GM23338 (cell line): ENCODE measurements at regions not wholly inside any gene's neighbourhood (a gene's known extent, or its start where the extent isn't known, plus 50 kb on each side); places are given as distances from the start of the nearest gene placed in this dataset.

Experiments used
- ATAC-seq: fragments of 200-7000 bp; cut with Tn5 transposase; 3 replicates; pipeline ENCODE4 v1.9.1; 2020
- DNase-seq: peaks from one replicate; pipeline ENCODE4 v3.0.0-alpha.2; 2015; ENCODE audit warnings: low spot score
- H2AFZ ChIP-seq: fragments of 200-600 bp; sonication (generic); 2 replicates; pipeline ENCODE4 v1.8.0; 2016; ENCODE audit warnings: antibody characterized with exemption, mild to moderate bottlenecking, moderate library complexity
- H3F3A ChIP-seq: fragments of 200-600 bp; sonication (generic); replicated peaks from 2 replicates; pipeline ENCODE4 v1.8.0; 2017; ENCODE audit warnings: antibody characterized with exemption, mixed run types, low read depth
- H3K27ac ChIP-seq: fragments of 200-600 bp; sonication (generic); 2 replicates; pipeline ENCODE4 v1.6.1; 2016; ENCODE audit warnings: low read depth
- H3K27me3 ChIP-seq: fragments of 200-600 bp; sonication (generic); 2 replicates; pipeline ENCODE4 v1.8.0; 2016; ENCODE audit warnings: mild to moderate bottlenecking, mixed run types, moderate library complexity; ENCODE audit not compliant: insufficient read depth
- H3K36me3 ChIP-seq: fragments of 200-600 bp; sonication (generic); 2 replicates; pipeline ENCODE4 v1.8.0; 2016; ENCODE audit warnings: mild to moderate bottlenecking; ENCODE audit not compliant: insufficient read depth
- H3K4me1 ChIP-seq: fragments of 200-600 bp; sonication (generic); 2 replicates; pipeline ENCODE4 v1.8.0; 2016; ENCODE audit warnings: mild to moderate bottlenecking, moderate library complexity; ENCODE audit not compliant: insufficient read depth
- H3K4me2 ChIP-seq: fragments of 200-600 bp; sonication (generic); 2 replicates; pipeline ENCODE4 v1.7.1; 2017; ENCODE audit warnings: mixed run types
- H3K4me3 ChIP-seq: fragments of 200-600 bp; sonication (generic); 2 replicates; pipeline ENCODE4 v1.6.1; 2016; ENCODE audit warnings: mixed run types
- H3K79me2 ChIP-seq: fragments of 200-600 bp; sonication (generic); replicated peaks from 2 replicates; pipeline ENCODE4 v1.8.0; 2017; ENCODE audit warnings: mild to moderate bottlenecking; ENCODE audit not compliant: insufficient read depth
- H3K9me2 ChIP-seq: fragments of 200-600 bp; sonication (generic); 2 replicates; pipeline ENCODE4 v1.8.0; 2017; ENCODE audit not compliant: insufficient read depth
- H4K20me1 ChIP-seq: fragments of 200-600 bp; sonication (generic); replicated peaks from 2 replicates; pipeline ENCODE4 v1.8.0; 2017; ENCODE audit warnings: mild to moderate bottlenecking; ENCODE audit not compliant: insufficient read depth
- H3K27ac Mint-ChIP-seq: 2 replicates; pipeline ENCODE4 v1.8.0; 2020; ENCODE audit warnings: inconsistent platforms, mild to moderate bottlenecking, moderate library complexity, mixed read lengths
- H3K27me3 Mint-ChIP-seq: 3 replicates; pipeline ENCODE4 v1.8.0; 2022; ENCODE audit warnings: low read depth, mild to moderate bottlenecking, moderate library complexity, mixed read lengths, inconsistent platforms; ENCODE audit not compliant: insufficient read depth, poor library complexity
- H3K36me3 Mint-ChIP-seq: 3 replicates; pipeline ENCODE4 v1.8.0; 2021; ENCODE audit warnings: low read depth, mild to moderate bottlenecking, inconsistent platforms, moderate library complexity, mixed read lengths
- H3K4me1 Mint-ChIP-seq: 3 replicates; pipeline ENCODE4 v1.8.0; 2020; ENCODE audit warnings: mild to moderate bottlenecking, inconsistent platforms, mixed read lengths
- H3K4me3 Mint-ChIP-seq: 3 replicates; pipeline ENCODE4 v1.8.0; 2021; ENCODE audit warnings: moderate library complexity, mild to moderate bottlenecking, inconsistent platforms, mixed read lengths
- H3K9me3 Mint-ChIP-seq: 3 replicates; pipeline ENCODE4 v1.8.0; 2020; ENCODE audit warnings: moderate library complexity, mild to moderate bottlenecking, inconsistent platforms, mixed read lengths
- CREB1 ChIP-seq: fragments of 250-450 bp; sonication (Bioruptor Pico); IDR thresholded peaks from 2 replicates; pipeline ENCODE4 v1.5.0; 2020; ENCODE audit warnings: low read depth, mild to moderate bottlenecking, moderate library complexity
- EZH2 ChIP-seq: fragments of 200-600 bp; sonication (generic); IDR thresholded peaks from one replicate; pipeline ENCODE4 v1.8.0; 2017; ENCODE audit warnings: antibody characterized with exemption, mild to moderate bottlenecking, low read depth; ENCODE audit not compliant: unreplicated experiment
- EZH2phosphoT487 ChIP-seq: fragments of 200-600 bp; sonication (generic); IDR thresholded peaks from one replicate; pipeline ENCODE4 v1.8.1; 2018; ENCODE audit warnings: antibody characterized with exemption; ENCODE audit not compliant: unreplicated experiment
- JUNB ChIP-seq: IDR thresholded peaks from one replicate; pipeline ENCODE4 v1.6.1; 2016; ENCODE audit warnings: antibody characterized with exemption; ENCODE audit not compliant: unreplicated experiment
- NANOG ChIP-seq: IDR thresholded peaks from 2 replicates; pipeline ENCODE4 v1.6.1; 2016; ENCODE audit warnings: antibody characterized with exemption, borderline replicate concordance
- POLR2AphosphoS5 ChIP-seq: IDR thresholded peaks from 2 replicates; pipeline ENCODE4 v1.6.1; 2016; ENCODE audit warnings: antibody characterized with exemption, low read depth
- STAT1 ChIP-seq: IDR thresholded peaks from one replicate; pipeline ENCODE4 v1.6.1; 2016; ENCODE audit warnings: antibody characterized with exemption; ENCODE audit not compliant: unreplicated experiment
- ZNF114 ChIP-seq: fragments of 250-450 bp; sonication (Bioruptor Pico); IDR thresholded peaks from 2 replicates; pipeline ENCODE4 v1.5.0; 2020; ENCODE audit warnings: mild to moderate bottlenecking, moderate library complexity
- ZNF331 ChIP-seq: fragments of 250-450 bp; sonication (Bioruptor Pico); IDR thresholded peaks from 2 replicates; pipeline ENCODE4 v1.5.0; 2020; ENCODE audit warnings: low read depth, mild to moderate bottlenecking, moderate library complexity
- TF ChIP-seq, protein P1 (sequence below), 2 experiments: fragments of 200-600 bp in 1 of 2; sonication (generic) in 1 of 2; conservative IDR thresholded peaks; 2 replicates each; pipeline versions ENCODE4 v1.5.1 to v1.6.1; 2016 to 2017; ENCODE audit warnings: antibody characterized with exemption in 2 of 2, low read depth in 2 of 2, mild to moderate bottlenecking in 2 of 2, moderate library complexity in 1 of 2
- TF ChIP-seq, protein P2 (sequence below): fragments of 250-450 bp; sonication (Bioruptor Pico); IDR thresholded peaks from 2 replicates; pipeline ENCODE4 v1.5.0; 2020; ENCODE audit warnings: mild to moderate bottlenecking, moderate library complexity
- TF ChIP-seq, protein P3 (sequence below): IDR thresholded peaks from 2 replicates; pipeline ENCODE4 v1.6.1; 2016; ENCODE audit warnings: antibody characterized with exemption
- TF ChIP-seq, protein P4 (sequence below): IDR thresholded peaks from one replicate; pipeline ENCODE4 v1.6.1; 2018; ENCODE audit warnings: antibody characterized with exemption; ENCODE audit not compliant: unreplicated experiment

DNA sequence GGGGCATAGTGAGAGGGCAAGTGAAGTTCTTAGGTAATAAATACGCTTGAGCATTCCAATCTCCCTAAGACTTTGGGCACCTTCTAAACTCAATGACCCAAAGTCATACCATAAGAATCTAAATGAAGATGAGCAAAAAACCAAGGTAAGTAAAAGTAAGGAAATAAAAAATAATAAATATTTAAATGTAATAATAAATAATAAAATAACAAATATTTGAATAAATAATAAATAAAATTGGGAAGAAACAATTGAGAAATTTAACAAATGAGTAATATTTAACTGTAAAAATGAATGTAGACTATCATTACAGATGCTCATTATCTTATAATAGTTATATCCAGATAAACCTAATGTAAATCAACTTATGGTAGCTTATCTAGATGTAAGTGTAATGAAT lies 391.7 kb downstream of the WDR72 start:
- H3K9me2 ChIP-seq: no peaks in the 10 kb centered on the region
- no peaks in the 10 kb centered on the region for H3K27me3 Mint-ChIP-seq
- TF ChIP-seq ZNF114 (CRISPR knock-in tag) (no peak), JUNB (no peak), STAT1 (no peak), CREB1 (CRISPR knock-in tag) (no peak), POLR2AphosphoS5 (no peak), ZNF331 (CRISPR knock-in tag) (no peak), EZH2phosphoT487 (no peak), NANOG (no peak), EZH2 (no peak)
- TF ChIP-seq, protein P1, sequence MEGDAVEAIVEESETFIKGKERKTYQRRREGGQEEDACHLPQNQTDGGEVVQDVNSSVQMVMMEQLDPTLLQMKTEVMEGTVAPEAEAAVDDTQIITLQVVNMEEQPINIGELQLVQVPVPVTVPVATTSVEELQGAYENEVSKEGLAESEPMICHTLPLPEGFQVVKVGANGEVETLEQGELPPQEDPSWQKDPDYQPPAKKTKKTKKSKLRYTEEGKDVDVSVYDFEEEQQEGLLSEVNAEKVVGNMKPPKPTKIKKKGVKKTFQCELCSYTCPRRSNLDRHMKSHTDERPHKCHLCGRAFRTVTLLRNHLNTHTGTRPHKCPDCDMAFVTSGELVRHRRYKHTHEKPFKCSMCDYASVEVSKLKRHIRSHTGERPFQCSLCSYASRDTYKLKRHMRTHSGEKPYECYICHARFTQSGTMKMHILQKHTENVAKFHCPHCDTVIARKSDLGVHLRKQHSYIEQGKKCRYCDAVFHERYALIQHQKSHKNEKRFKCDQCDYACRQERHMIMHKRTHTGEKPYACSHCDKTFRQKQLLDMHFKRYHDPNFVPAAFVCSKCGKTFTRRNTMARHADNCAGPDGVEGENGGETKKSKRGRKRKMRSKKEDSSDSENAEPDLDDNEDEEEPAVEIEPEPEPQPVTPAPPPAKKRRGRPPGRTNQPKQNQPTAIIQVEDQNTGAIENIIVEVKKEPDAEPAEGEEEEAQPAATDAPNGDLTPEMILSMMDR (conservative IDR thresholded peaks at IDR 0.05; ENCODE audit: low read depth in 2 of 2): no peak
- TF ChIP-seq, protein P2, sequence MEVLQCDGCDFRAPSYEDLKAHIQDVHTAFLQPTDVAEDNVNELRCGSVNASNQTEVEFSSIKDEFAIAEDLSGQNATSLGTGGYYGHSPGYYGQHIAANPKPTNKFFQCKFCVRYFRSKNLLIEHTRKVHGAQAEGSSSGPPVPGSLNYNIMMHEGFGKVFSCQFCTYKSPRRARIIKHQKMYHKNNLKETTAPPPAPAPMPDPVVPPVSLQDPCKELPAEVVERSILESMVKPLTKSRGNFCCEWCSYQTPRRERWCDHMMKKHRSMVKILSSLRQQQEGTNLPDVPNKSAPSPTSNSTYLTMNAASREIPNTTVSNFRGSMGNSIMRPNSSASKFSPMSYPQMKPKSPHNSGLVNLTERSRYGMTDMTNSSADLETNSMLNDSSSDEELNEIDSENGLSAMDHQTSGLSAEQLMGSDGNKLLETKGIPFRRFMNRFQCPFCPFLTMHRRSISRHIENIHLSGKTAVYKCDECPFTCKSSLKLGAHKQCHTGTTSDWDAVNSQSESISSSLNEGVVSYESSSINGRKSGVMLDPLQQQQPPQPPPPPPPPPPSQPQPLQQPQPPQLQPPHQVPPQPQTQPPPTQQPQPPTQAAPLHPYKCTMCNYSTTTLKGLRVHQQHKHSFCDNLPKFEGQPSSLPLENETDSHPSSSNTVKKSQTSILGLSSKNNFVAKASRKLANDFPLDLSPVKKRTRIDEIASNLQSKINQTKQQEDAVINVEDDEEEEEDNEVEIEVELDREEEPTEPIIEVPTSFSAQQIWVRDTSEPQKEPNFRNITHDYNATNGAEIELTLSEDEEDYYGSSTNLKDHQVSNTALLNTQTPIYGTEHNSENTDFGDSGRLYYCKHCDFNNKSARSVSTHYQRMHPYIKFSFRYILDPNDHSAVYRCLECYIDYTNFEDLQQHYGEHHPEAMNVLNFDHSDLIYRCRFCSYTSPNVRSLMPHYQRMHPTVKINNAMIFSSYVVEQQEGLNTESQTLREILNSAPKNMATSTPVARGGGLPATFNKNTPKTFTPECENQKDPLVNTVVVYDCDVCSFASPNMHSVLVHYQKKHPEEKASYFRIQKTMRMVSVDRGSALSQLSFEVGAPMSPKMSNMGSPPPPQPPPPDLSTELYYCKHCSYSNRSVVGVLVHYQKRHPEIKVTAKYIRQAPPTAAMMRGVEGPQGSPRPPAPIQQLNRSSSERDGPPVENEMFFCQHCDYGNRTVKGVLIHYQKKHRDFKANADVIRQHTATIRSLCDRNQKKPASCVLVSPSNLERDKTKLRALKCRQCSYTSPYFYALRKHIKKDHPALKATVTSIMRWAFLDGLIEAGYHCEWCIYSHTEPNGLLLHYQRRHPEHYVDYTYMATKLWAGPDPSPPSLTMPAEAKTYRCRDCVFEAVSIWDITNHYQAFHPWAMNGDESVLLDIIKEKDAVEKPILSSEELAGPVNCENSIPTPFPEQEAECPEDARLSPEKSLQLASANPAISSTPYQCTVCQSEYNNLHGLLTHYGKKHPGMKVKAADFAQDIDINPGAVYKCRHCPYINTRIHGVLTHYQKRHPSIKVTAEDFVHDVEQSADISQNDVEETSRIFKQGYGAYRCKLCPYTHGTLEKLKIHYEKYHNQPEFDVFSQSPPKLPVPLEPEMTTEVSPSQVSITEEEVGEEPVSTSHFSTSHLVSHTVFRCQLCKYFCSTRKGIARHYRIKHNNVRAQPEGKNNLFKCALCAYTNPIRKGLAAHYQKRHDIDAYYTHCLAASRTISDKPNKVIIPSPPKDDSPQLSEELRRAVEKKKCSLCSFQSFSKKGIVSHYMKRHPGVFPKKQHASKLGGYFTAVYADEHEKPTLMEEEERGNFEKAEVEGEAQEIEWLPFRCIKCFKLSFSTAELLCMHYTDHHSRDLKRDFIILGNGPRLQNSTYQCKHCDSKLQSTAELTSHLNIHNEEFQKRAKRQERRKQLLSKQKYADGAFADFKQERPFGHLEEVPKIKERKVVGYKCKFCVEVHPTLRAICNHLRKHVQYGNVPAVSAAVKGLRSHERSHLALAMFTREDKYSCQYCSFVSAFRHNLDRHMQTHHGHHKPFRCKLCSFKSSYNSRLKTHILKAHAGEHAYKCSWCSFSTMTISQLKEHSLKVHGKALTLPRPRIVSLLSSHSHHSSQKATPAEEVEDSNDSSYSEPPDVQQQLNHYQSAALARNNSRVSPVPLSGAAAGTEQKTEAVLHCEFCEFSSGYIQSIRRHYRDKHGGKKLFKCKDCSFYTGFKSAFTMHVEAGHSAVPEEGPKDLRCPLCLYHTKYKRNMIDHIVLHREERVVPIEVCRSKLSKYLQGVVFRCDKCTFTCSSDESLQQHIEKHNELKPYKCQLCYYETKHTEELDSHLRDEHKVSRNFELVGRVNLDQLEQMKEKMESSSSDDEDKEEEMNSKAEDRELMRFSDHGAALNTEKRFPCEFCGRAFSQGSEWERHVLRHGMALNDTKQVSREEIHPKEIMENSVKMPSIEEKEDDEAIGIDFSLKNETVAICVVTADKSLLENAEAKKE (CRISPR knock-in tag): no peak
- TF ChIP-seq, protein P3, sequence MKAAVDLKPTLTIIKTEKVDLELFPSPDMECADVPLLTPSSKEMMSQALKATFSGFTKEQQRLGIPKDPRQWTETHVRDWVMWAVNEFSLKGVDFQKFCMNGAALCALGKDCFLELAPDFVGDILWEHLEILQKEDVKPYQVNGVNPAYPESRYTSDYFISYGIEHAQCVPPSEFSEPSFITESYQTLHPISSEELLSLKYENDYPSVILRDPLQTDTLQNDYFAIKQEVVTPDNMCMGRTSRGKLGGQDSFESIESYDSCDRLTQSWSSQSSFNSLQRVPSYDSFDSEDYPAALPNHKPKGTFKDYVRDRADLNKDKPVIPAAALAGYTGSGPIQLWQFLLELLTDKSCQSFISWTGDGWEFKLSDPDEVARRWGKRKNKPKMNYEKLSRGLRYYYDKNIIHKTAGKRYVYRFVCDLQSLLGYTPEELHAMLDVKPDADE: no peak
- TF ChIP-seq, protein P4, sequence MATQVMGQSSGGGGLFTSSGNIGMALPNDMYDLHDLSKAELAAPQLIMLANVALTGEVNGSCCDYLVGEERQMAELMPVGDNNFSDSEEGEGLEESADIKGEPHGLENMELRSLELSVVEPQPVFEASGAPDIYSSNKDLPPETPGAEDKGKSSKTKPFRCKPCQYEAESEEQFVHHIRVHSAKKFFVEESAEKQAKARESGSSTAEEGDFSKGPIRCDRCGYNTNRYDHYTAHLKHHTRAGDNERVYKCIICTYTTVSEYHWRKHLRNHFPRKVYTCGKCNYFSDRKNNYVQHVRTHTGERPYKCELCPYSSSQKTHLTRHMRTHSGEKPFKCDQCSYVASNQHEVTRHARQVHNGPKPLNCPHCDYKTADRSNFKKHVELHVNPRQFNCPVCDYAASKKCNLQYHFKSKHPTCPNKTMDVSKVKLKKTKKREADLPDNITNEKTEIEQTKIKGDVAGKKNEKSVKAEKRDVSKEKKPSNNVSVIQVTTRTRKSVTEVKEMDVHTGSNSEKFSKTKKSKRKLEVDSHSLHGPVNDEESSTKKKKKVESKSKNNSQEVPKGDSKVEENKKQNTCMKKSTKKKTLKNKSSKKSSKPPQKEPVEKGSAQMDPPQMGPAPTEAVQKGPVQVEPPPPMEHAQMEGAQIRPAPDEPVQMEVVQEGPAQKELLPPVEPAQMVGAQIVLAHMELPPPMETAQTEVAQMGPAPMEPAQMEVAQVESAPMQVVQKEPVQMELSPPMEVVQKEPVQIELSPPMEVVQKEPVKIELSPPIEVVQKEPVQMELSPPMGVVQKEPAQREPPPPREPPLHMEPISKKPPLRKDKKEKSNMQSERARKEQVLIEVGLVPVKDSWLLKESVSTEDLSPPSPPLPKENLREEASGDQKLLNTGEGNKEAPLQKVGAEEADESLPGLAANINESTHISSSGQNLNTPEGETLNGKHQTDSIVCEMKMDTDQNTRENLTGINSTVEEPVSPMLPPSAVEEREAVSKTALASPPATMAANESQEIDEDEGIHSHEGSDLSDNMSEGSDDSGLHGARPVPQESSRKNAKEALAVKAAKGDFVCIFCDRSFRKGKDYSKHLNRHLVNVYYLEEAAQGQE: no peak
- no peak overlapping the region for H3K4me3 ChIP-seq
- H3K4me1 Mint-ChIP-seq: no peaks in the 10 kb centered on the region
- H3K27ac Mint-ChIP-seq: no peak overlapping the region
- no peak for DNase-seq
- H3K4me2 ChIP-seq: no peak overlapping the region
- no peaks in the 10 kb centered on the region for H3F3A ChIP-seq
- H3K27me3 ChIP-seq: no peaks in the 10 kb centered on the region
- H3K36me3 Mint-ChIP-seq: peaks cover 2% of the 10 kb centered on the region; the same call in 2 of the 3 replicates
- H3K4me3 Mint-ChIP-seq: no peak overlapping the region
- 0 out of 2 replicates have a peak, but pooled peaks cover under 1% of the 10 kb centered on the region for H3K36me3 ChIP-seq
- no peaks in the 10 kb centered on the region for H3K4me1 ChIP-seq
- H3K9me3 Mint-ChIP-seq: peaks cover 7% of the 10 kb centered on the region
- H4K20me1 ChIP-seq: no peaks in the 10 kb centered on the region
- no peak overlapping the region for H2AFZ ChIP-seq
- no peaks in the 10 kb centered on the region for H3K79me2 ChIP-seq
- no peak for ATAC-seq
- H3K27ac ChIP-seq: no peak overlapping the region
